8988T (cell line): ENCODE measurements at regions not wholly inside any gene's neighbourhood (a gene's known extent, or its start where the extent isn't known, plus 50 kb on each side); places are given as distances from the start of the nearest gene placed in this dataset.

Source experiments
- DNase-seq: peaks from one replicate; pipeline ENCODE4 v3.0.0; 2011

GRCh38 chr6:18785810-18786490 is 398.8 kb downstream of the RNF144B start:
- DNase-seq = no peak

- DNase-seq = no peak
Measured at GRCh38 chr6:18792866-18793265, 405.7 kb downstream of the RNF144B start.

DNA sequence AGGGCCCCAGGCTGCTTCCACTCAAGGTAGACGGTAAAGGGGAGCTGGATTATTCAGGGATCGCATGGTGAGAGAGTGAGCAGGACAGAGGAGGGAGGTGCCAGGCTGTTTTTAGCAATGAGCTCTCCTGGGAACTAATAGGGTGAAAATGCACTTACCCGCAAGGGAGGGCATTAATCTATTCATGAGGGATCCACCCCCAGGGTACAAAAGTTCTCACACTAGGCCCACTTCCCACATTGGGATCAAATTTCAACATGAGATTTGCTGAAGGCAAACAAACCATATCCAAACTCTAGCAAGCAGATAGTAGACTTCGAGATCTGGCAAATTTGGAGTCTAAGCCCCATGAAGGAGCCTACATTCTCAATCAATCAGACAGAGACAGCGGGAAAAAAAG is 408.6 kb downstream of the RNF144B start:
- no peak for DNase-seq

DNA sequence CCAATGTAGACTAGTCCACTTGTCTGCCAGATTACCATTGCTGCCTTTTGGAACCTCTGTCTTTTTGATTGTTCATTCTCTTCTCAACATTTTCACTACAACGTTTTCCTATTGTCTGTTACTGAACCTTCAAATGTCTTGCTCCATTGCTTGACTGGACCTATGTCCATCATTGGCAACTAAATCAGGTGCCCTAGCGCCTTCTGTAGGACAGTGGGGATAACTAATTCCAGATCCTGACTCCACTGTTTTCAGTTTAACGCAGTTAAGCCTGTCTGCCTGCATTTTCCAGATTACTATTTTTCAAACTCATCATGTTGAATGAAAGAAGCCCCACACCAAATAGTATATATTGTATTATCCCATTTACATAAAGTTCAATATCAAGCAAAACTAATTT is 433.6 kb downstream of the RNF144B start:
- no peak for DNase-seq

- DNase-seq = no peak
Measured at GRCh38 chr6:18823782-18824386, 436.7 kb downstream of the RNF144B start.

DNA sequence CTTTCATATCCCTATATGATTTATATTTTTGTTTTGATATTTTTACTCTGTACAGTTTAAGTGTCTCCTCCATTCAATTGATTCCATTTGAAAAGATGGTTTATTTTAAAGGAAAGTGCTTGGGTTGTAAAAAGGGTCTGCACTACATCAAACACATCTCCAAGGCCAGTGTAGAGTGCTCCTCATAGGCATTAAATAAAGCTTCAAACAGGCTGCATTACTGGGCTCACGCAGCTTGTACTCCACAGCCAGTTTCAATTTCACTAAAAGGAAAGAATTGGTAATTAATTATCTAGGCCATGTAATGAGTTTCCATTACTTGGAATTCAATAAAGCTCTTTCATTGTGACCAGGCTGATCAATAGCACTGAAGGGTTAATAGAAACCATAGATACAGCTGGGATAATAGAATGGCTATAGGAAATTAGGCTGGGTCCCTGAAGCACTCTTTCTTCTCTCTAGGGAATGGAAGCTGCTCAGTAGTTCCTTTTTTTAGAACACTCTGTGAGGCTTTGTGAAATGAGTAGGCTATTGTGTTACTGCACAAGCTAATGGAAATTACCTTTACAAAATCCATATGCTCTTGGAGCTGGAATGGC is 442.2 kb downstream of the RNF144B start:
- DNase-seq = no peak

DNA sequence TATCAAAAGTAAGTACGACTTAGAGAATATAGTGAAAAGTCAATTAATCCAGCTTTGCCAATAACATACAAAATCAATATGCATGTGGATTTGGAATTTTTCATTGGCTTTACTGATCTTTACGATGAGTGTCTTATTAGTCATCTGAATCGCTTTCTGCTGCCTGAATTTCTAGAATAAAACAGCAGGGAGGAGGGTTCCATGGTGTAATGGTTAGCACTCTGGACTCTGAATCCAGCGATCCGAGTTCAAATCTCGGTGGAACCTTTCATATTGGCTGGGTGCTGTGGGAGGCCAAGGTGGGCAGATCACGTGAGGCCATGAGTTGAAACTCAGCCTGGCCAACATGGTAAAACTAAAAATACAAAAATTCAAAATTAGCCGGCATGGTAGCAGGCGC is 448.8 kb downstream of the RNF144B start:
- DNase-seq = no peak

DNA sequence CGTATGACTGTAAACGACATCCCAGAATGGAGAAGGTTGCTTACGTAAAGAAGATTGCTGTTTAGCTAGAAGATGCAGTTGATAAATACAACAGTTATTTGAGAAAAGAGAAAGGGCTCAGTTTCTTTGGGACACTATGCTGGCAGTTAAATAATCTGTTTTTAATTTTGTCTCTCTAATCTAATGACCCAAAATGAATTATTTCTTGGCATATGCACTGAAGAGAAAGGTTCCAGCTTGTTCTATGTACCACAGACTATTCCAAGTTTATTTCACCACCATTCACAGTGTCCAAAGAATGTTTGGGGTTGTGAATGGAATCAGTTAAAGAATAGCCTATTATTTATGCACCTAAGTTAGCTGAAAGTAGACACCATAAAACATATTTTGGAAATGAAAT is 449.9 kb downstream of the RNF144B start:
- no peak for DNase-seq

DNA sequence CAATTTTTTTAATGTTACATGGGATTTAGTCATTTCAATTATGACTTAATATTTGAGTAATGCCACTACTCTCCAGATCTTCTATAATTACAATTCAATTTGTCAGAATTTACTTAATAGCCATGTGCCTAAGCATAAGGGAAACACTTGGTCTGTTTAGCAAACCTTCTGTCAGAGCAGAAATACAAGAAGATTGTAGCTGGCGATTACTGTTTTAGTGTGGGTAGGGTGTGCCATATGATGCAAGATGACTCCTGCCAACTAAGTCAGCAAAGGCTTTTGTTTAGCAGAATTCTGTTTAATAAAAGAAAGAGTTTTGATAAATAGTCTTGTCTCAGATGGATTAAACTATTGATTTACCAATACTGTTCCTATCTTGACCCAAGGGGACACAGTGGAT is 455.4 kb downstream of the RNF144B start:
- DNase-seq = no peak

DNA sequence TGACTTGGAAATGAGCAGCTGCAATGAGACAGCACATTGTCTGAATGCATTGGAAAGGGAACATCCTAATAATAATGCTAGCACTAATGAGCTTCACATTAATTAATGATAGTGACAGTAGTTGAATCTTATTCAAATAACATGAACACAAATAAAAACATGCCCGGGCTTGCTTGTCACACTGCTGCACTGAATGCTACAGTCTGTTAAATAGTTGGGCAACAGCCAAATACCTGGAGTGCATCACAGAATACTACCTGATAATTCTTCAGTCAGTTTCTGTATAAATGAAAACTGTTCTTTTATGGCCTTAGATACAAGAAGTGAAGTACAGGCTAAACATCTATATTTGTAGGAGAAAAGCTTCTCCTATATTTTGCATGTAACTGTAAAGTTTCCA is 458.7 kb downstream of the RNF144B start:
- no peak for DNase-seq

- no peak for DNase-seq
Measured at GRCh38 chr6:18846327-18846726, 459.2 kb downstream of the RNF144B start.

DNA sequence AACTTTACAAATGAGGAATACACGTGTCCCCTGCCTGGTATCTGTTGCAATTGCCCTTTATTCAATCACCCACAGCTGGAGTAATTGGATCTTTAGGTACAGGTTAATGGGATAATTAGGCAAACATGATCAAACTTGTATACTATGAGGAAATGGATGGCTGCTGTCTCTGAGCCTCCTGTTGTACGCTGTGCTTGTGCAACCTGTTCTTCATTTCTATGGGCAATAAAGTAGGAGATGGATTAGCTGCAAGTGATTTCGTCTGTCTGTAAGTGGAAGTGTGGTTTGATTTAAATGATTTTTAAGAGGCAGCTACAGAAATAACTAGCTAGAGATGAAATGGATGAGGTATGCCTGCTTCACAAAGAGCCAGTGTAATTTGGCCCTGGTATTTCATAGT is 474.1 kb downstream of the RNF144B start:
- no peak for DNase-seq

GRCh38 chr6:18883268-18883667 is 496.1 kb downstream of the RNF144B start:
- DNase-seq = no peak

- DNase-seq = no peak
Measured at GRCh38 chr6:18883851-18884250, 496.7 kb downstream of the RNF144B start.

- no peak for DNase-seq
Measured at GRCh38 chr6:18893540-18894269, 506.6 kb downstream of the RNF144B start.

DNA sequence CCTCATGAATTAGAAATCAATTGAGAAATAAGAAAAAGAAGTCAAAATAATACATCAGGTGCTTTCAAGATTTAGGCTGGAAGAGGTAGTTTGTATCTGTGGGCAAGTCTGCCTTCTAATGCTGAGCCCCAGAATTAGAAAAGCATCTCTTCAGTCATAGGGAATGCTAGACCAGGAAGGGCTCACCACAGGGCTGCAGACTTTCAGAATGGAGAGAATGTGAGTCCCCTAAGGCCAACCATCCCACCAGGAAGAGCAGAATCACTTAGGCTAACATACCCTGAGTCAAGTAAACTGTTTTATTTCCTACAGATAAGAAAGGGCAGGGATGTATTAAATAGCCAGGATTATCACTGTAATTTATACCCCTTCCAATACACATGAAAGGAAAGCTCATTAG is 510.2 kb downstream of the RNF144B start:
- no peak for DNase-seq

GRCh38 chr6:18904681-18905080 is 517.5 kb downstream of the RNF144B start:
- no peak for DNase-seq

DNA sequence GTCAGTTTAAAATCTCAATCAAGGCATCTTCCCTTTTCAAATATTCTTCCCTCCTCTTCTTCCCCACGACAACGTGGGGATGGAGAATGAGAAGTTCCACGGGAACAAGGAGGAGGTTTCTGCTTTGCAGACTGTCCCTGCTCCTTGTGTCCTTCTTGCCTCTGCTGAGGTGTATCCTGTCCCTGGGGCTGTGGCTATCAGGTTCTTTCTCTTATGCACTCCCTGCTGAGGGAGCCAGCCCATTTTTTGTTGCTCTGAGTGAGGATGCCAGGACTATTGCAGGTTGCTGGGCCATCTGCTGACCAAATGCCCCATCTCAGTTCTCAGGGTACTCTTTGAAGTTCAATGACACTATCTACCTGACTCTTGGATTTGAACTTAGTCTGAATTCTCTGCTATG is 533.6 kb downstream of the RNF144B start:
- no peak for DNase-seq

DNA sequence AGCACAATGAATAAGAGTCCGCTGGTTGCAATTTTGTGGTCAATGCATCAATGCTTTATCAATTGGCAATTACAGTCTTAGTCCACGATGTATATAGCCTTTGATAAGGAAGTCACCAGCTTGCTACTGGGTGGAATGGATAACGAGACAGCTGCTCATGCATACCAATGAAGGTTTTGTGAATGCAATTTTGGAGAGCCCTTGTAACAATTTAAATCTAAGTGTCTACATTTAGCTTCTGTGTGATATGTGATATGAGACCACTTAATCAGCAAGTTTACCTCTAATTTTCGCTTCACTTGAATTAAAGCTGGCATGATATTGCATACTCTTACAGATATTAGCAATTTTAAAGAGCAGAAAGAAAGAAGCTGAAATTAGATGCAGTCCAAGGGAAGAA is 543.9 kb downstream of the RNF144B start:
- no peak for DNase-seq

DNA sequence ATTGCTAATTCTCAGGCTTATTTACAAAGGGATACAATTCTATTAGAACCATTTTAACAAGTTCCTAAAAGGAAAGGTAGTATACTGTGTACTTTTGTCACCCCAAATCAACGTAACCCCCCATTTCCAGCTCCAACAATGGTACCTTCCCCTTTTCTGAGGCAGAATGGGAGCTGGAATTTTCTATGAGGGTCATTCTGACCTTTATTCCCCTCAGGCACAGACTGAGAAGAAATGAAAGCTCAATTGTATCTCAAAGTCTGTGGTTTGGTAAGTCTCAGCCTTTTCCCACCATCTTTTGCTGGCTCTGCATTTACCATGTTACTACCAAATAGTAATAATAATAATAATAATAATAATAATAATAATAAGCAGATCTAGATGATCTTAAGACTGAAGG is 571.0 kb downstream of the RNF144B start:
- no peak for DNase-seq

GRCh38 chr6:18961566-18961965 is 574.4 kb downstream of the RNF144B start:
- no peak for DNase-seq

DNA sequence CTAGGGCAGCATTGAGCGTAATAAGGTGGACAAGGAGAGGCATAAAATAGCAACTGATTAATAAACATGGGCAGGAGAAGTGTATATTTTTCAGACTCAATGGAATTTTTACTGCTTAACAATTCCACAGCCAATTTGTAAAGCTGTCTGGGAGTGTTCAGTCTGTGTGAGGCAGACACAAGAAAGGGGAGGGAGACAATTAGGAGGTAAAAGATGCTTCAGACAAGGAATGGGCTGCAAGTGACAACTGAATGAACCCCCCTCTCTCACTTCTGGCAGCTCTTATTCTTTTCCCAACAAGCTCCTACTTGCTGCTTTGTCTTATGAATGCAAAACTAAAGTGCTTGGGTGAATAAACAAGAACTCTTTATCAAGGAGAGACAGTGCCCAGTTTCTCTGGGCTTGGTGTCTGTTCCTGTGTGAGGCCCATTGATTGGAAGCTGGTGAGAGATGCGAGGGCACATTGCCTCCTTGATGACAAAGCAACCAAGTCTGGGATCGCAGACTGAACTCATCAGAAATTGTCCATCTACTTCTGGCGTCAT is 575.3 kb downstream of the RNF144B start:
- no peak for DNase-seq

- no peak for DNase-seq
Measured at GRCh38 chr6:18963439-18963838, 576.3 kb downstream of the RNF144B start.

GRCh38 chr6:18973251-18973650 is 586.1 kb downstream of the RNF144B start:
- DNase-seq = no peak
